MCF 10A (cell line): ENCODE measurements at regions not wholly inside any gene's neighbourhood (a gene's known extent, or its start where the extent isn't known, plus 50 kb on each side); places are given as distances from the start of the nearest gene placed in this dataset.

Experiments used
- BruUV-seq: library from RNA; stranded (reverse); fragments of 400-500 nt; replicated peaks from 2 replicates; lab custom pipeline; 2021; lab: Mats Ljungman, UMichigan
- CTCF ChIA-PET: fragments of 300-600 bp; sonication (Branson Sonifier 250); formaldehyde crosslinking; extraction: SDS; loops from one replicate; lab custom pipeline; 2021; ENCODE audit warnings: antibody characterized with exemption, inconsistent platforms; lab: Yijun Ruan, JAX
- POLR2A ChIA-PET: fragments of 300-600, 350-650 bp; sonication (Branson Sonifier 250); formaldehyde crosslinking; extraction: SDS; loops from one replicate; lab custom pipeline; 2020; ENCODE audit warnings: antibody characterized with exemption, inconsistent platforms; lab: Yijun Ruan, JAX
- DNase-seq: peaks from one replicate; pipeline ENCODE4 v3.0.0-alpha.2; 2018; ENCODE audit not compliant: unreplicated experiment
- H3K27ac Mint-ChIP-seq: one replicate; pipeline ENCODE4 v1.8.0; 2022; ENCODE audit warnings: mild to moderate bottlenecking, low read depth, mixed read lengths; ENCODE audit not compliant: unreplicated experiment
- H3K27me3 Mint-ChIP-seq: one replicate; pipeline ENCODE4 v1.8.0; 2022; ENCODE audit warnings: mixed read lengths; ENCODE audit not compliant: insufficient read depth, unreplicated experiment
- H3K36me3 Mint-ChIP-seq: one replicate; pipeline ENCODE4 v1.8.0; 2022; ENCODE audit warnings: mild to moderate bottlenecking, moderate library complexity, mixed read lengths; ENCODE audit not compliant: insufficient read depth, unreplicated experiment
- H3K4me1 Mint-ChIP-seq: one replicate; pipeline ENCODE4 v1.8.0; 2022; ENCODE audit warnings: mixed read lengths; ENCODE audit not compliant: insufficient read depth, unreplicated experiment
- H3K4me3 Mint-ChIP-seq: one replicate; pipeline ENCODE4 v1.8.0; 2022; ENCODE audit warnings: mild to moderate bottlenecking, moderate library complexity, mixed read lengths; ENCODE audit not compliant: unreplicated experiment
- H3K9me3 Mint-ChIP-seq: one replicate; pipeline ENCODE4 v1.8.0; 2022; ENCODE audit warnings: mixed read lengths; ENCODE audit not compliant: unreplicated experiment
- intact Hi-C: fragments of 100-400 bp; cut with micrococcal nuclease; formaldehyde crosslinking; loops from 2 replicates; pipeline ENCODE4 v1.14.1; 2022
- TF ChIP-seq, protein P1 (sequence below): fragments of 200-600 bp; IDR thresholded peaks from one replicate; pipeline ENCODE4 v1.8.0; 2022; ENCODE audit warnings: antibody characterized with exemption, mild to moderate bottlenecking; ENCODE audit not compliant: unreplicated experiment

DNA sequence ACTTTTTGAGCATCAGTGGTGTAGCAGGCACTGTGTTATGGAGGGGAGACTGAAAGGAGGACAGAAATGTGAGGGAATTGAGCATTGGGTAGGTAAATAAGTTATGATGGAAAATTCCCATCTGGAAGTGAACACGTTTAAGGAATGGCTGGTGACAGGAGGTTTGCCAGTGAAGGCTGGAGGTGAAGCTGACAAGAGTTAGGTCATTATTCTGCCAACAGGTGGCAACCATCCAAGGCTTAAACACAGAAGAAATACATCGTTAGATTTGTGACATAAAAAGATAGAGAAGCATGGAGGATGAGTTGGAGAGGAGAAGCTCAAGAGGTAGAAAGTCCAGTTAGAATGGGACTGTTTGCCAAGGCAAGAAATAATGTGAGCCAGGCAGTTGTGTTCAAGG lies 455.3 kb upstream of the SGCD start:
- intact Hi-C loops = no loop called here
- Mint-ChIP-seq H3K36me3 (no peaks in the 10 kb centered on the region), H3K27me3 (no peaks in the 10 kb centered on the region), H3K4me3 (no peak overlapping the region), H3K9me3 (no peaks in the 10 kb centered on the region), H3K4me1 (peaks cover 7% of the 10 kb centered on the region), H3K27ac (no peak overlapping the region)
- TF ChIP-seq, protein P1, sequence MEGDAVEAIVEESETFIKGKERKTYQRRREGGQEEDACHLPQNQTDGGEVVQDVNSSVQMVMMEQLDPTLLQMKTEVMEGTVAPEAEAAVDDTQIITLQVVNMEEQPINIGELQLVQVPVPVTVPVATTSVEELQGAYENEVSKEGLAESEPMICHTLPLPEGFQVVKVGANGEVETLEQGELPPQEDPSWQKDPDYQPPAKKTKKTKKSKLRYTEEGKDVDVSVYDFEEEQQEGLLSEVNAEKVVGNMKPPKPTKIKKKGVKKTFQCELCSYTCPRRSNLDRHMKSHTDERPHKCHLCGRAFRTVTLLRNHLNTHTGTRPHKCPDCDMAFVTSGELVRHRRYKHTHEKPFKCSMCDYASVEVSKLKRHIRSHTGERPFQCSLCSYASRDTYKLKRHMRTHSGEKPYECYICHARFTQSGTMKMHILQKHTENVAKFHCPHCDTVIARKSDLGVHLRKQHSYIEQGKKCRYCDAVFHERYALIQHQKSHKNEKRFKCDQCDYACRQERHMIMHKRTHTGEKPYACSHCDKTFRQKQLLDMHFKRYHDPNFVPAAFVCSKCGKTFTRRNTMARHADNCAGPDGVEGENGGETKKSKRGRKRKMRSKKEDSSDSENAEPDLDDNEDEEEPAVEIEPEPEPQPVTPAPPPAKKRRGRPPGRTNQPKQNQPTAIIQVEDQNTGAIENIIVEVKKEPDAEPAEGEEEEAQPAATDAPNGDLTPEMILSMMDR = no peak
- DNase-seq = no peak
- CTCF ChIA-PET = interaction anchor here (0.6 to 0.7 kb wide), 2 partner anchors 11 to 724 kb away, joined by 3 to 4 read pairs; no protein-coding TSS in a partner anchor
- POLR2A ChIA-PET = no interaction called here
- BruUV-seq = no TSS peak

DNA sequence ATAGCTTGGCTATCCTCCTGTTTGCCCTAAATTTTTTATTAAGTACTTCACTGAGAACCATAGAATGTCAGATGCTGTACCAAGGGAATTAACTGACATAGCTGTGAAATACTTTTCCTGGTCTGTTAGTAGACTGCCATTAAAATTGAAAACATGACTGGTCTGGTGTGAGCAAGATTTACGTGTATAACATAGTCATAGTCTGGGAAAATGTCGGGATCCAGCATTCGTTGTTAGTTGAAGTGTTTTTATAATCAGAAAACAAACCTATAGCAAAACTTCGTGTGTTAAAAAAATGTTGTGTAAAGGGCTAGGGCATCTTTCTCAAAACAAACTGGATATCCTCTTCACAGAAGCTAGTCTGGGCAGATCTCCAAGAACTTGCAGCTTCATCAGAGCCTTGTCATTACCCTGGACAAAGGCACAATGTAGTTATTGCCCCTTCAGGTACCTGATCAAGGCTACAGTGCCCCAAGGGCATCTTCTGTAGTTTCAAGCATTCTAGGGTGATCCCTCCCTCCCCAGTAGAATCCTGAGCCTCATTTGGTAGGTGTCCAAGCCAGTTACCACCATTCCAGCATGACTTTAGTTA lies 454.2 kb upstream of the SGCD start:
- CTCF ChIA-PET = interaction anchor here (0.6 to 0.8 kb wide), 2 partner anchors 117 to 184 kb away, joined by 3 read pairs; no protein-coding TSS in a partner anchor
- no TSS peak for BruUV-seq
- DNase-seq = no peak
- intact Hi-C loops = no loop called here
- no peaks in the 10 kb centered on the region for H3K27me3 Mint-ChIP-seq
- TF ChIP-seq, protein P1 = no peak
- H3K9me3 Mint-ChIP-seq = no peaks in the 10 kb centered on the region
- H3K36me3 Mint-ChIP-seq = no peaks in the 10 kb centered on the region
- POLR2A ChIA-PET = no interaction called here
- H3K4me1 Mint-ChIP-seq = peaks cover 7% of the 10 kb centered on the region
- H3K27ac Mint-ChIP-seq = no peak overlapping the region
- no peak overlapping the region for H3K4me3 Mint-ChIP-seq

DNA sequence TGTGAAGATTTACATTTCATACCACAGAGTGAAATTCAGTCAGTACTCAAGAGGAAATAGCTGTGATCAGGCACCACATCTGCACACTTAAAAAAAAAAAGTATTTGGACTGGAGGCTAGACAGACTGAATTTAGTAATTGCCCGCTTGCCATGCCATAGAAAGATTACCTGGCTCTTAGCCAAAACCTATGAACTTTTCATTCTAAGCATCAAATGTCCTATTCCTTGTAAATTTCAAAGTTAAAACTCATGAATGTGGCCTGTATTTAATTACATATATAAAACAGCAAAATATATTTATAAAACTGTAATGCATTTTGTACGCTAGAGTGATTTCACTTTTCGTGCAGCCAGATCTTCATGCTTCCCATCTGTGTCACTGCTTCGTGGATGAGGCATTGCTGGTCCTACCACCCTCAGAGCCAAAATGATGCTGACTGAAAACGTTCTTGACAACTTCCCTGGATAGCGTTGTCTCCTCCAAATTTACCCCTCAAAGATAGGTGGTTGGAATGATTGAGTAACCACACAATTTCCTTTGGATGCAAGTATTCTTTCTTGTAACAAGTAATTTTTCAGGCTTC lies 447.9 kb upstream of the SGCD start:
- Mint-ChIP-seq H3K36me3 (no peaks in the 10 kb centered on the region), H3K27ac (no peak overlapping the region), H3K27me3 (no peaks in the 10 kb centered on the region), H3K4me3 (no peak overlapping the region), H3K4me1 (no peaks in the 10 kb centered on the region), H3K9me3 (no peaks in the 10 kb centered on the region)
- POLR2A ChIA-PET = interaction anchor here (0.6 kb wide), 1 partner anchor 134 kb away, joined by 5 read pairs; no protein-coding TSS in a partner anchor
- no peak for DNase-seq
- intact Hi-C loops = no loop called here
- CTCF ChIA-PET = interaction anchor here (0.6 kb wide), 1 partner anchor 295 kb away, joined by 5 read pairs; no protein-coding TSS in a partner anchor
- no TSS peak for BruUV-seq
- TF ChIP-seq, protein P1 = no peak

DNA sequence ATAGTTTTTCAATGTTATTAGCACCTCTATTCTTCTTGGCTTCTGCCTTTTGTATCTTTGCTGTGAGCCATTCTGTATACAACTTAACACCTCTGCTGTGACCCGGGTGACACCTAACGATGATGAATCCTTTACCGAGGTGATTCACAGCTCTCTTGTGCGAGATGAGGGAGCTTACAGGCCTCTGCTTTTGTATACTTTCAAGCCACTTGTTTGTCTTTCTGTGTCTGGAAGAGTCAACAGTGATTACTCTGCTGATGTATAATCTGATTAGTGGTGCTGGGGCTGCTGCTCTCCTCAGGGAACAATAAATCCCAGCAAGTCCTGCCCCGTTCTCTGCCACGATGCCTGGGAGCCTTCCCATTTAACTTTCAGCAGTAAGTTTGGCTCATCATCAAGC lies 442.9 kb upstream of the SGCD start:
- intact Hi-C loops = no loop called here
- no peak for DNase-seq
- TF ChIP-seq, protein P1 = no peak
- POLR2A ChIA-PET = no interaction called here
- Mint-ChIP-seq H3K27me3 (no peaks in the 10 kb centered on the region), H3K4me3 (no peak overlapping the region), H3K9me3 (no peaks in the 10 kb centered on the region), H3K36me3 (no peaks in the 10 kb centered on the region), H3K27ac (no peak overlapping the region), H3K4me1 (no peaks in the 10 kb centered on the region)
- CTCF ChIA-PET = interaction anchor here (0.5 to 1.9 kb wide), 3 partner anchors 8 to 22 kb away, joined by 3 to 6 read pairs (median 3); no protein-coding TSS in a partner anchor
- no TSS peak for BruUV-seq
